PFSK-1 (cell line): ENCODE measurements at regions not wholly inside any gene's neighbourhood (a gene's known extent, or its start where the extent isn't known, plus 50 kb on each side); places are given as distances from the start of the nearest gene placed in this dataset.

Experiments used
- FOXP2 ChIP-seq: optimal IDR thresholded peaks from 2 replicates; pipeline ENCODE3; 2011; ENCODE audit warnings: borderline replicate concordance, control low read depth, inconsistent platforms; ENCODE audit not compliant: insufficient read depth; ENCODE audit errors: extremely low read length, extremely low read depth
- POLR2AphosphoS5 ChIP-seq: IDR thresholded peaks from 2 replicates; pipeline ENCODE4 v1.6.1; 2012; ENCODE audit warnings: low read depth, mild to moderate bottlenecking, control low read depth, low read length, moderate library complexity
- REST ChIP-seq, 2 experiments: IDR thresholded peaks; 2 replicates each; pipeline versions ENCODE4 v1.6.1 to v1.8.0; 2011 to 2012; ENCODE audit warnings: low read depth in 2 of 2, low read length in 2 of 2, control low read depth in 1 of 2, inconsistent platforms in 1 of 2, mild to moderate bottlenecking in 1 of 2, moderate library complexity in 1 of 2; ENCODE audit not compliant: insufficient read depth in 1 of 2
- SIN3A ChIP-seq: IDR thresholded peaks from 2 replicates; pipeline ENCODE4 v1.6.1; 2012; ENCODE audit warnings: mild to moderate bottlenecking, low read length, moderate library complexity, borderline replicate concordance; ENCODE audit not compliant: insufficient read depth
- TAF1 ChIP-seq: IDR thresholded peaks from 2 replicates; pipeline ENCODE4 v1.6.1; 2012; ENCODE audit warnings: low read length, control low read depth, borderline replicate concordance; ENCODE audit not compliant: insufficient read depth

DNA sequence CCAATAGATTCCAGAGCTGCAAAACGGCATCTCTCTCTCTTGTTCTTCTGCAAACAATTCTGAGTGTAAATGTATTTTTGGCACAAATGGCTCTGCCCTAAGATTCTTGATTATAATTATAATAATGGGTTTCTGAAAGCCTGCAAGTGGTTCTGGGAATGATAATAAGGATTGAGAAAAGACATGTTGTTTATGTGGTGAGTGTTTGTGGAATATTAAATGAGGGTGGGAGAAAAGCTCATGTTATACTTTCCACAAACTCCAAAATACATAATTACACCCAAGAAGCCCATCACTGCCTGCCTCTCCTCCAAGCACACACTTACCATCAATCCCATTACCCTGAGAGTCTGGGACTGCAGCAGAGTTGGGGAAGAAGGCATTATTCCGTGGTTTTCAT, 460.0 kb upstream of the BRINP1 start:
- no peak for TF ChIP-seq REST (IDR thresholded peaks at IDR 0.05; ENCODE audit: insufficient read depth in 1 of 2, low read depth in 2 of 2, low read length in 2 of 2)
- TF ChIP-seq FOXP2, result no peak
- TF ChIP-seq TAF1, result no peak
- no peak for TF ChIP-seq POLR2AphosphoS5
- no peak for TF ChIP-seq SIN3A

DNA sequence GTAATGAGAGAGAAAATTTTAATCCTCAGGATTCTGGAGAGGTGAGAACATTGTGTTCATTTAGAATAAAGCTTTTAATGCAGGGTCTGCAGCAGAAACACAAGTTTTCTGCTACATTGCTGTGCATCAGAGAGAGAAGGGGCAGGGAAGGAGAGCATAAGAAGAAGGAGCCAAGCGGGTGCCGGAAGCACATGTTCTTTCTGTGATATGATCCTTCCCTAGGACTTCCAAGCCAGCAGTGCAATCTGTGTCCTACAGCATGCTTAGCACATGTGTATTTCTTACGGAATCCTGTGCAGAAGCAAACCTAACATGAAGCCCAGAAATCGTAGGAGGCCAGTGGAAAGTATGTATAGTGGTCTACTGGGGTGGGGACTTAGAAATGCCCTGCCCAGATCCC, 458.3 kb upstream of the BRINP1 start:
- TF ChIP-seq FOXP2 (no peak), REST (IDR thresholded peaks at IDR 0.05; ENCODE audit: insufficient read depth in 1 of 2, low read depth in 2 of 2, low read length in 2 of 2) (no peak), TAF1 (no peak), SIN3A (no peak), POLR2AphosphoS5 (no peak)

DNA sequence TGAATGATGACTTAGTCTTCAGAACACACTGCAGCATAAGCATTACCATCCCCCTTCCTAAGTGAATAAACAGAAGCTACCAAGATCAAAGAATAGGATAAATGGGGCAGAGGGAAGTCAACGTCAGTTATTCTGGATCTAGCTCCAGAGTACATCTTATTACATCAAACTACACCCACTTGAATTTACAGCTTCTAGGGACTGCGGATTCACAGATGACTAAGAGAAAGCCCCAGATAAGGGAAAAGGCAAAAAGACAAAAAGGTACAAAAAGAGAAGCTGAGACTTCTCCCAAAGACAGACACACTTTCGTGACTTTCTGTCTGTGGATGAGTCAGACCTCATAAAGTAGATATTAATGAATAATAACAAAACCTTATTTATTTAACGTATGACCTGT, 457.9 kb upstream of the BRINP1 start:
- TF ChIP-seq REST (IDR thresholded peaks at IDR 0.05; ENCODE audit: insufficient read depth in 1 of 2, low read depth in 2 of 2, low read length in 2 of 2), result no peak
- TF ChIP-seq FOXP2, result no peak
- no peak for TF ChIP-seq TAF1
- no peak for TF ChIP-seq POLR2AphosphoS5
- no peak for TF ChIP-seq SIN3A

GRCh38 chr9:119818726-119819435, 449.6 kb upstream of the BRINP1 start:
- TF ChIP-seq REST (IDR thresholded peaks at IDR 0.05; ENCODE audit: insufficient read depth in 1 of 2, low read depth in 2 of 2, low read length in 2 of 2) (no peak), TAF1 (no peak), SIN3A (no peak), FOXP2 (no peak), POLR2AphosphoS5 (no peak)

DNA sequence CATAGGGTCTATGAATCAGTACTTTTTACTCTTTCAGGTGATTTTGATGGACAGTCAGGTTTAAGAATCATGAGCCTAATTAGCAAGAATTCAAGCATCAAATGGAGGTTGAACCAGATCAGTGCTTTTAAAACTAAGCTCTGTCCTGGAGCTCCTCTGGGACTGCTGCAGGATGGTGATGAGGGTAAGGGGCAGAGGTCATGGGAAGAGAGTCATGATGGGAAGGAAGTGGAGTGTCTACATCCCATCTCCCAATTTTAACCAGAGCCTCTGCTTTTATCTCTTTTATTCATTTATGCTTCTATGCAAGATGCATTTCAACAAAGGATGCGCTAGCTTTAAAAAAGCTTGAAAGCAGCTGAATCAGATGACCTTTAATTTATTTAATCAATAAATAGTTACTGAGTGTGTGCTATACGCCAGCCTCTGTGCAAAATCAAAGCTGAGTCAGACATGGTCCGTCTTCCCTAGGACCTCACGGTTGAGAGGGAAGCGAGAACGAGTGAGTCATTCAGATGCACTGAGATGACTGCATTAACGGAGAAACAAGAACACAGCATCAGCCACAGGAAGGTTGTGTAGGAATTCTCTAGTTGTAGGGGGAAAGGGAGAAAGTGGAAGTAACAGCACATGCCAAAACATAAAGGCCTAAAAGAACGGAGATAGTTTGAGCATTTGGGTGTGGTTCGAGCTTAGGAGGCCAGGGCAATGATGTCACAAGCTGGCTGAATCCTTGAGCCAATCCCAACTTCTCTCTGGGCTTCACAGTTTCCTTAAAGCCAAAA, 441.6 kb upstream of the BRINP1 start:
- TF ChIP-seq REST (IDR thresholded peaks at IDR 0.05; ENCODE audit: insufficient read depth in 1 of 2, low read depth in 2 of 2, low read length in 2 of 2) (no peak), TAF1 (no peak), SIN3A (no peak), FOXP2 (no peak), POLR2AphosphoS5 (no peak)
